ENCODE measurements at regions not wholly inside any gene's neighbourhood (a gene's known extent, or its start where the extent isn't known, plus 50 kb on each side); places are given as distances from the start of the nearest gene placed in this dataset.

DNA sequence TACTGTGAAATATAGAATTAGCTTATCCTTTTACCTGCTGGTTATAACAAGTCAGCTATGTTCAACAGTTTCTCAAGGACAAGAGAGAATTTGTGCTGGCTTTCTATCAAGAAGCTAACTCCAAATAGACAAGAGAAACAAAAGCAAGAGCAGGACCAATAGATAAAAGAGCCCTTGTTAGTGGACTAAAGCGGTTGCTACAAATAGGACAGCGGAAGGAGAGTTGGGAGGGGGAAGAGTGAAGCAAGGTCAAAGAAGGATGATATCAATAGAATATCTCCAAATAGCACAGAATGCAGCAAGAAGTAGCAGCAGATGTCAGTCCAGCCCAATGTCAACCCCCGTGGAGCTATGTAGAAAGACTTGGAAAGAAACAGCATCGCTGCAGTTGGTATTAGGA, 53.0 kb upstream of the AKT3 start:
- H3K9me3 ChIP-seq: no peaks in the 10 kb centered on the region
- H3K36me3 ChIP-seq: no peaks in the 10 kb centered on the region
- TF ChIP-seq, protein P1, sequence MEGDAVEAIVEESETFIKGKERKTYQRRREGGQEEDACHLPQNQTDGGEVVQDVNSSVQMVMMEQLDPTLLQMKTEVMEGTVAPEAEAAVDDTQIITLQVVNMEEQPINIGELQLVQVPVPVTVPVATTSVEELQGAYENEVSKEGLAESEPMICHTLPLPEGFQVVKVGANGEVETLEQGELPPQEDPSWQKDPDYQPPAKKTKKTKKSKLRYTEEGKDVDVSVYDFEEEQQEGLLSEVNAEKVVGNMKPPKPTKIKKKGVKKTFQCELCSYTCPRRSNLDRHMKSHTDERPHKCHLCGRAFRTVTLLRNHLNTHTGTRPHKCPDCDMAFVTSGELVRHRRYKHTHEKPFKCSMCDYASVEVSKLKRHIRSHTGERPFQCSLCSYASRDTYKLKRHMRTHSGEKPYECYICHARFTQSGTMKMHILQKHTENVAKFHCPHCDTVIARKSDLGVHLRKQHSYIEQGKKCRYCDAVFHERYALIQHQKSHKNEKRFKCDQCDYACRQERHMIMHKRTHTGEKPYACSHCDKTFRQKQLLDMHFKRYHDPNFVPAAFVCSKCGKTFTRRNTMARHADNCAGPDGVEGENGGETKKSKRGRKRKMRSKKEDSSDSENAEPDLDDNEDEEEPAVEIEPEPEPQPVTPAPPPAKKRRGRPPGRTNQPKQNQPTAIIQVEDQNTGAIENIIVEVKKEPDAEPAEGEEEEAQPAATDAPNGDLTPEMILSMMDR (IDR thresholded peaks at IDR 0.05): no peak
- TF ChIP-seq POLR2A (IDR thresholded peaks at IDR 0.05): no peak
- no peak overlapping the region for H3K4me3 ChIP-seq
- no peak for DNase-seq
- intact Hi-C loops (cut with DNase I): no loop called here
- H3K4me1 ChIP-seq: no peaks in the 10 kb centered on the region
- H3K27me3 ChIP-seq: peaks cover 0 to 7% (median 0%) of the 10 kb centered on the region in 4 donors
- H3K27ac ChIP-seq: no peak overlapping the region
- 59 to 71% methylated on average over 4 of the region's 4 CpGs for WGBS, 2 donors

DNA sequence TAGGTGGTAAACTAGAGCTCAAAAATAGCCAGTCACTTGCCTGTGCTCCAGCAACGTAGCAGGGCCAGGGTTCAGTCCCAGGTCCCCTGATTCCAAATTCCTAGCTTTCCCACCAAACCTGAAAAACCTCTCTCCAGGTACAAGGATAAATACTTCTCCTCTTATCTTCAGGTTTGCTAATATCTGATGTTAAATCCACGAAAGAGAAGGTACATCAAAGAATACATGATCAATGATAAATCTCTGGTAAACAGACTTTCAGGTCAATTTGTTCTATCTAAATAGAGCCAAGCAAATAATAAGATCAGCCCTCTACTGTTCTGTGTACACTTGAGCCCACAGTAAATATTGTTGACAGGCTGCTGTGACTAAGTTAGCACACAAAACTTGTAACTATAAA, 52.1 kb upstream of the AKT3 start:
- Histone ChIP-seq H3K4me3 (no peak overlapping the region), H3K36me3 (no peaks in the 10 kb centered on the region), H3K9me3 (no peaks in the 10 kb centered on the region), H3K27ac (no peak overlapping the region), H3K27me3 (peaks cover 0 to 16% (median 0%) of the 10 kb centered on the region in 4 donors), H3K4me1 (no peaks in the 10 kb centered on the region)
- TF ChIP-seq, protein P1 (IDR thresholded peaks at IDR 0.05): no peak
- TF ChIP-seq POLR2A (IDR thresholded peaks at IDR 0.05): no peak
- 23 to 37% methylated on average over 2 of the region's 2 CpGs for WGBS, 2 donors
- intact Hi-C loops (cut with DNase I): no loop called here
- no peak for DNase-seq

Data from esophagus squamous epithelium (tissue), 5 donors.